HG03342 (cell line): ENCODE measurements at regions not wholly inside any gene's neighbourhood (a gene's known extent, or its start where the extent isn't known, plus 50 kb on each side); places are given as distances from the start of the nearest gene placed in this dataset.

ENCODE experiments used
- ATAC-seq: cut with Tn5 transposase; IDR thresholded peaks from one replicate; pipeline ENCODE4 v1.9.1; 2021; ENCODE audit warnings: mild to moderate bottlenecking, moderate library complexity; ENCODE audit not compliant: unreplicated experiment

DNA sequence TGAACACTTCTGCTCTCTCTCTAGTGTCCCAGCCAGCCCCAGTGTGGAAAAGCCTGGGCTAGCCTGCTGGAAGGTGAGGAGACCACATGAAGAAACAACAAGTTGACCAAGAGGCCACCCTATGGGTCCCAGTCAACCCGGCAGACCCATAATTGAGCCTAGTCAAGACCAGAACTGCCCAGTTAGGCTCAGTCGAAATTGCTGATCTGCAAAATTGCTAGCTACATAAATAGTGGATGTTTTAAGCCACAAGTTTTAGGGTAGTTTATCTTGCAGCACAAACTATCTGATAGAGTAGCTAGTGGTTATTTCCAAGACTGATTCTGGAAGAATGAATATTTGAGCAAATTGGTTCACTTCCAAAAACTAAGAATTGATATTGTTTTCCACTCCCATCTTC is 82.3 kb upstream of the CCDC112 start:
- ATAC-seq: no peak

DNA sequence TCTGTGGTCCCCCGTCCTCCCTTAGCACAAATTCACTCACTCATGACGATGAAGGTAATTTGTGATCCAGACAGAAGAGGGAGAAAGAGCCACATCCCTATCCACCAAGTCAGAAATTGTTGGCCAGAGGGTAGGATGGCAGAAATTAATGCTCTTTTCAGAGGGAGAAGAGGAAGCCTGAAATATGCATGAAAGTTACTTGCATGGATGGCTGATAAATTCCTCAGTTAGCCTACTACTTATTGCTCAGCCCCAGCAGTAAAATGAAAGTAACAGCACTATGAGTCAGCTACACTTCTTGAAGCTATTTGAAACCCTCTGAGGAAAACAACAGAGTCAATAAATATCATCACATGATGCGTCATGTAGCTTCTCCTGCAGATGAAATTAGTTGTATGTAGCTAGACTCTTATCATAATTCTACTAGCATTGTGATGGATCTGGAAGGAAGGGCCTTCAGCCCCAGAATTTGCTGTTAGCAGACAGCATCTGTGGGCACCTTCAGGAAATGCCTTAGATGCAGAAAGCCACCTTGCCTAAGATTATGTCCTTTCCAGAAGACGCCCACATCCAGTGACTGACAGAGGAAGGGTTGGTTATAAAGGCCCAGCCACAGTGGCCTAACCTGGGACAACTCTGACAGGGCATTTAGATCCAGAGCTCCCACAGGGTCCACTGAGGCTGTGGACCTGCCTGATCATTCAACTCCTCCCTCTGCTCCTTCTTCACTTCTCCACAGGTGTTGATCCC is 81.2 kb upstream of the CCDC112 start:
- peak; percentile 60 for ATAC-seq

DNA sequence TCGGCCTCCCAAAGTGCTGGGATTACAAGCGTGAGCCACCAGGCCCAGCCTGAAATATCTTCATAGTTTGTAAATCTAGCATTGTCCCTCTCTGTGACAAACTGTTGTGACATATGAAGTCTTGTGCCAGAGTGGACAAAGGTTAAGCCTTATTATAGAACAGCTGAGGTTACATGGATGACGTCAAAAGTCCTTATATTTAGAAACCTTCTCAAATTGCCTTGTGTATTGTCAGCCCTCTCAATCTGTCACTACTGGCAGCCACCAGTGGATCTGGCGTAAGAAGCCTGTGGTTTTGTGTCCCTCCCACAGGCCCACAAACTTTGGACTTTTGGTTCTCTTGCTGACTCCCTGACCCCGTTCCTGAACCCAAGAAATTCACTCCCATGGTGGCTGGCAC is 79.4 kb upstream of the CCDC112 start:
- no peak for ATAC-seq

DNA sequence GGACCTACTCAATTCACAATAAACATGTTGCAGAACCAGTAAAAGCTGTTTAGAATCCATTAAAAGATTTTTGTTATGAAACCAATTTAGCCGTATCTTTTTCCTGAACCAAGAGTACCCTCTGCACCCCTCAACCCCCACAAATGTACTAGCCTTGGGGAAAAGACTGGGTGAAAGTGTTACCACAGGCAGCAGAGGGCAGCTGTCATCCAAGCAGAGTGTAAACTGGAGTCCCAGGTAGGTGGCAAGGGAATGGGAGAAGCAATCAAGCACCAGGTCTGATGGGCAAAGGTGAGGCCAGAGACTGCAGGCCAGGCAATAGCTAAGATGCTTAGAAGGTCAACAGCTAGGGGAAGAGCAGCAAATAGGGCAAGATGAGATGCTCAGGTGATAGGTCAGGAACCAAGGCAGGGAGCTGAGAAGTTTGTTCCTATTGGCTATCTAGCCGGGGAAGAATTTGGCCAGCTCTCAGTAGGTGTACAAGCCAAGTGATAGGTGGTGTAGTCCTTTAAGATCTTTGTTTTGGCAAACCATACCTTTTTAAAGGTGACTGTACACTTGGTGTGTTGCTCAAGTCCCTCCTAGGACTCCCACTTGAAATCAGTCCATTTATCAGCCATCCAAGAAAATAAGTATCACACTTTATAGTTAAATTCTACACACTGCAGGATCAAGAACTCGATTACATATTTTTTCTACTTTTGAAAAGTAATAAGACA is 77.8 kb upstream of the CCDC112 start:
- no peak for ATAC-seq

DNA sequence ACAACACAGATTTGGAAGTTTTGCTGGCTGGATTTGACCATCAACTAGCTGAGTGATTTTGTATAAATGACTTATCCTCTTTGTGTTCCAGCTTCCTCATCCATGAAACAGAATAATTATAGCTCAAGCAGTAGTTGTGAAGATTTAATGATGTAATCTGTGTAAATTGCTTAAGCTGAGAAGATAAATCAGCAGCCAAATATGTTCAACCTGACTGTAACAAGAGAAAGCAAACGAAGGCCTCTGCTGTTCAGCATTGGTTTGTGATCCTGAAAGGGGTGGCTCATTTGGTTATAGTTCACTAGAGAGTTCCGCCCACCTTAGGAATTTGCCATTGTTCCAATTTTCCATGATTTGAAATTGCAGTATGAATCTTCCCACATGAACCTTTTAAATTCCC is 75.7 kb upstream of the CCDC112 start:
- ATAC-seq: no peak

DNA sequence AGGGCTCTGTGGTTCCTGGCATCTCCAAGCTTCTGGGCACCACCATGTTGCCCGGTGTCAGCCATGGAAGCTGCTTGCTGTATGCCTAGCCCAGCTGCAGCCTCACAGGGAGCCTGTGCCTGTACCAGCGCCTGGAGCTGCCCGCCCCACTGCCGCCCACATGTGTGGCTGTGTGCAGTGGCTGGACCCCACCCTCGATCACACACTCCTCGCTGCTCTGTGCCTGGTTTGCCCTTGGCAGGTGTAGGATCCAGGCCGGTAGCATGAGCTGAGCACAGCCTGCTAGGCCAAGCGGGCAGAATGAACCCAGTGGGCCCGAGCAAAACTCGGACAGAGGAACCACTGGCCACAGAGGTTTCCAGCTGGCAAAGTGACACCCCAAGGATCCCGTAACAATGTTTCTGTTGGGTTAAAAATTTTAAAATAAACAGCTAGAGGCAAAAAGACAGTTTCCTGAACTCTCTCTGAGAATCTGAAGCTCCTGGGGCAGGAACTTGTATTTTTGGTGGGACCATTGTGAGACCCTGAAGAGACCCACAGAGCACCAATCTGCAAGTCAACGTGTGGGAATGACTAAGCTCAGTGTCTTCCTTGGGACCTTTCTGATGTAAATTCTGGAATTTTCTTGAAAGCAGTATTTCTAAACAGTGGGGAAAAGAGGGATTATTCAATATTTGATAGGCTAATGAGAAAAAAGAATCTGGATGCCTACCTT is 73.1 kb upstream of the CCDC112 start:
- no peak for ATAC-seq

DNA sequence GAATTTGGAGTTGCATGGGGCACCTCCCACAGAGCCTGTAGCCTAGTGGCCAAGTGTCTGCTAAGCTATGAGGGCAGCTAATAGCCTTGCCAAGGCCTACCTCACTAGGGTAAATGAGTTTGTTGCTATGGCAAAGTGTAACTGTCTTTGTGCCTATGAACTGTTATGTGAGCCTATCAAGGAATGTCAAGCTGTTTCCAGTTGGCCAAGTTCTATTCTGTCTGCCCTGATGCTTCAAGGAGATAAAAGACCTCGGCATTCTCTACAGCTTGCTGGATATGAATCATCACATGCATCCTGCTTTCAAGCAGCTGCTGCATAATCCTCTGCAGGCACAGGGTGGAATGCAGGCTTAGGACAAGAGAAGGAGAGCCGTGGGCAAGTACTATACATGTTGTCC is 69.8 kb upstream of the CCDC112 start:
- no peak for ATAC-seq

DNA sequence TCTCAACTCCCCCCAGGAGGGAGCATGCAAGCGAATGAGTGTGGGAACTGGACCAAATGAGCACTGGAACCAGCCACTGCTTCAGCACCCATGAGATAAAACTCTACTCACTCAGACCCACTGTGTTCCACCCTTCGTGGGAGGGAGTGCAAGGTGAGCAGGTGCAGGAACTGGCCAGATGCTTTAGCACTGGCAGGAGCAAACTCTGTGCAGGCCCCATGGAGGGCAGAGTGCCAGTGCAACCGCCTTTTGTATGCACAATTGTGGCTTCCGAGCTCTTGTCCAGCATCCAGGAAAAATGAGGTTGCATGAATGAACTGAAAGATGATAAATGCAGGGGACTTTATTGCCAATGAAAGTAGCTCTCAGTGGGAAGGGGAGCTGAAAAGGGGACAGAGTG is 67.4 kb upstream of the CCDC112 start:
- no peak for ATAC-seq

DNA sequence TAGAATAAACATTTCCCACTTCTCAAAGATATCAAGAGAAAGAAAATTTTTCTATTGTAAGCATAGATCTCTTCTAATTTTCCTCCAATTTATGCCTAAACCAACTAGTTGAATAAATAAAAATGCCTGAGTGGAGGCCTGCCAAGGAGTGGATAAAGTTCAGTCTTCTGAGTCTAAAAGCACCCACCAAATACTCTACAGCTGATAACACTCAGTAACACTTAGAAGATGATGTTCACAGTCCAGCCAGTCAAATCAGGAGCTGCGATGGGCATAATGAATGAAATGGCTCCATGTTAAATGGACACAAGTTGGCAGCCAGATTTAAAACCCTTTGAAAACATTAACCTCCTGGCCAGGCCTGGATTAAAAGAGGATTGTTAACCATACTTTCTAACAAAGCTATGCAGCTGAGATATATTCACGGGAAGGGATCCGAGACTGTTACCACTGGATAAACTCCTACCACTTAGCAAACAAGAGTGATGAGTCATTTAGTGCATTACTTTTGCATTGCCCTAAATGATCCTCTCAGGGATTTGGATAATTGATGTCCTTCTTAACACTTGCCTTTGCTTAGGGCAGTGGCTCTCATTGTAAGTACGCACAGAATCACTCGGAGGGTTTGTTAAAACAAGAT is 63.7 kb upstream of the CCDC112 start:
- no peak for ATAC-seq

DNA sequence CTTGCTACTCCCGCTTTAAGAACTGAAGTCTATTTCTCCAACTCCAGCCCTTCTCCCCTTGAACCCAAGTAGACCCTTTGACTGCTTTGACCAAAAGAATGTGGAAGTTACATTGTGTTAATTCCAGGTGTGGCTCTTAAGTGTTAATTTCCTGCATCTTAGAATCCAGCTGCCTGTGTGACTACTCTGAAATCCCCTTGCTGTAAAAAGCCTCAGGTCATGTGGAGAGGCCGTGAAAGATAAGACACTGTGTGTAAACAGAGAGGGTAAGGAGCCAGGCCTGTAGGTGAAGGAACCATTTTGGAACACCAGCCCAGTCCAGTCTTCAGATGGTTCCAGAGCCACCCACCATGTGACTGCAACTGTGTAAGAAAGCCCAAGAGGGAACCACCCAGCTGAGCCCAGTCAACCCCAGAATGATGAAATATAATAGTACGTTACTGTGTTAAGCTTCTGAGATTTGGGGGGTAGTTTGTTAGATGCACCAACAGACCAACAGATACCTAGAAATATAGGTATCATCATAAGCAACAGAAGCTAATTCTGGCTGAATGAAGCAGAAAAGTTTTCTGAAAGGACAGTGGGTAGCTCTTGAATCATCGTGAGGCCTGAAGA is 59.4 kb upstream of the CCDC112 start:
- no peak for ATAC-seq

DNA sequence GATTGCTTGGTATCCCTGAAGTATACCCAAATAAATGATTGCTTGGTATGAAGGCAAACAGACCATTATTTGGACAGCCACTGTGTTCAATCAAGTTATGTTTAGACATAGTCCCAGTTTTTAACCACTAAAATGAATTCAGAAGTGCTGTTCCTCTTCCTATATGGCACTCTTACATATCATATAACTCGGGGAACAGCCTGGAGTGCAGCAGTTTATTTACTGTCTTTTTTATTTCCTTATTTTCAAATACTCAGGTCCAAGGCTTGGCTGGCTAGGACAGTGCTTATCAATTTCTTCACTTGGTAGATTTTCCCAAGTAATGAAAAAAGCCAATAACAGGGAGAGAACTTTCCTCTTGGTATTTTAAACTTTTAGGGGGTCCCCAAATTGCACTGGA is 58.6 kb upstream of the CCDC112 start:
- no peak for ATAC-seq

DNA sequence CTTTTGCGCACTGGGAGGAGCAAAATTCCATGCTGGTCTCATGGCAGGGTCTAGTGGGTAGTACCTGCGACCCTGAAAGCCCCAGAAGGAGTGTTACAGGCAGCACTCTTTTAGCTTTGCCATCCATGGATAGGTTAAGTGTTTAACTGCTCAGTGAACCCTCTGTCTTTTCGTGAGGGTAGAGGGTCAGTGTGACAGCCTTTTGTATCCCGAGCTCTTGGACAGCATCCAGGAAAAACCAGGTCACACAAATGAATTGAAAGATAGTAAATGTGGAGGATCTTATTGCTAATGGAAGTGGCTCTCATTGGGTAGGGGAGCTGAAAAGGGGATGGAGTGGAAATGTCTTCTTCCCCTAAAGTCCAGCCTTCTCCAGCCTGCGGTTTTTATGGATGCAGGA is 57.8 kb upstream of the CCDC112 start:
- ATAC-seq: no peak

DNA sequence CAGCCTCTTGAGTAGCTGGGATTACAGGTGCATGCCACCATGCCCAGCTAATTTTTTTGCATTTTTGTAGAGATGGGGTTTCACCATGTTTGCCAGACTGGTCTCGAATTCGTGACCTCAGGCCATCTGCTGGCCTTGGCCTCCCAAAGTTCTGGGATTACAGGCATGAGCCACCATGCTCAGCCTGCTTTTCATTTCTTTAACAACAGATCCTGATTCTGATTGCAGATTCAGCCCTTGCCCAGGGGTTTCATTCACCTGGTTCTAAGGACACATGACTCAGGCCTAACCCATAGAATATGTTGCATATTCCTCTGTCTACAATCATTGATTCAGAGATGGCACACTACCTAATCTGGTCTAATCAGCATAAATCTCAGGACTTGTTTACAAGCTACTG is 56.1 kb upstream of the CCDC112 start:
- no peak for ATAC-seq

DNA sequence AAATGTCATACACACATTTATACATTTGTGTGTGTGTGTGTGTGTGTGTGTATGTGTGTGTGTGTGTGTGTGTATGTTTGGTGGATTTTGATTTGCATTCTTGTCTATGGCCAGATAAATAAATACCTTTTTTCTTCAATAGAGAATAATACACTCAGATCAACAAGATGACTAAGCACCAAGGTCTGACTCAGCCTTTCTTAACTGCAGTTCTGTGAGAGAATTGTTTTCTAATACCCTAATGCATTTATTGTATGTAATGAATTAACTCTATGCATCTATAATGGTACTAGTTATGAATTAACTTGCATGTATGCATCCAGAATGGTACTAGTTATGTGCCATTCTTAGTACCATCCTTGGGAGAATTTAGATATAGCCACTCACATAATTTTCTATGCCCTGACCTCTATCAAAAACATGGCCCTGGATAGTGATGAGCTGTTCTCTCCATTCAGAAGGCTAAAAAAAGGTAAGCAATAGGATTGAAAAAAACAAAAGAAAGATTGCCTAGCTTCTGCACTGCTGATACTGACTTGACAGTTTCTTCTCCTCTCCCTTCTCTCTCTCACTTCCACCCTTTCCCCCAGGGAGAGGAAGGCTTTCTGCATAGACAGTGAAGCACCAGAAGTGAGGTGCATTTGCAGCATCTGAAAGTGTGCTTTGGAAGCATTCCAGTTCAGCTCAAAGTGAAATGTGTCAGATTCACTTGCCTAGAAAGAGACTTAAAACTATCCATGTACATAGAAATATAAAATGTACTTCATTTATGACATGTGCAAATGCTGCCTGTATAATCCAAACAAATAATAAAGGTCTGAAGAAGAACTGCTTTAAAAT is 55.1 kb upstream of the CCDC112 start:
- ATAC-seq: no peak

DNA sequence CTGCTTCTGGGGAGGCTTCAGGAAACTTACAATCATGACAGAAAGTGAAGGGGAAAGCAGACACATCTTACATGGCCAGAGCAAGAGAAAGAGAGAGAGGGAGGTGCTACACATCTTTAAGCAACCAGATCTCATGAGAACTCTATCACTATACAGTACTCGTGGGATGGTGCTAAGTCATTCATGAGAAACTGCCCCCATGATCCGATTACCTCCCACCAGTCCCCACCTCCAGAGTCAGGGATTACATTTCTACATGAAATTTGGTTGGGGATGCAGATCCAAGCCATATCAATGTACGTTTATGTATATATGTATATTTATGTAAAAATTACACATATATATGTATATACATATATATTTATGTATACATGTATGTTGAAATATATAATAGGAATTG is 54.4 kb upstream of the CCDC112 start:
- ATAC-seq: no peak

DNA sequence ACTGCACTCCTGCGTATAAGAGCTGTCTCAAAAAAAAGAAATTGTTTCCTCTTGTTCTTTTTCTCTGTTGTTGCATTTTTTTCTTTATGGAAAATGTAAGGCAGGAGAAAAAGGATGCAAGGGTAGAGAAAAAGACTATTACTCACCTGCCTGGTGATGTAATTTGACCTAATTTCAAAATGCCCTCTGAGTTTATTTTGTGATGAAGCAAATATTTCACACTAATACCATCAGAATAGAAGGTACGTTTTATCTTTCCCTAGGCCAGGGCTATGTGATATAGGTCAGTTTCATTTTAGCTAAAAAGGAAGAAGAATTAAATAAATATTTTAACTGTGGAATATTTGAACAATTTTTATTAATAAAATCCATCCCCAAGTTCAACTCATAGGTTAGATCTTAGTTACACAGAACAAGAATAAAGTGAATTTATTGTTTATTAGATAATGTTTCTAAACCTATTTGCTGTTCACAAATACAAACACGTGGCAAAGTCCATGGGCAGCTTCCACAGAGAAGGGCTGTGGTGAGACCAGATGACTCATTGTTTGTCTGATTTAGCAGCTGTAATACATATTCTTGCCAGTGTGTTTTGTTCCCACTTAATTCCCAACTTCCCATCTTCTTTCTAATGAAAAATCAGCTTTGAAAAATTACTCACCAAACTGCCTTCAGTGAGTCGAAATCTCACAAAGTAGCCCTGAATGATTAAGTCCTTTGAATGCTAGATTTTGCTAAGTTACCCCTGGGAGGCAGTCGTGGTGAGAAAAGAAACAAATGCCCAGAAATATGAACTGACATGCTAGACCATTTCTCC is 52.8 kb upstream of the CCDC112 start:
- no peak for ATAC-seq

DNA sequence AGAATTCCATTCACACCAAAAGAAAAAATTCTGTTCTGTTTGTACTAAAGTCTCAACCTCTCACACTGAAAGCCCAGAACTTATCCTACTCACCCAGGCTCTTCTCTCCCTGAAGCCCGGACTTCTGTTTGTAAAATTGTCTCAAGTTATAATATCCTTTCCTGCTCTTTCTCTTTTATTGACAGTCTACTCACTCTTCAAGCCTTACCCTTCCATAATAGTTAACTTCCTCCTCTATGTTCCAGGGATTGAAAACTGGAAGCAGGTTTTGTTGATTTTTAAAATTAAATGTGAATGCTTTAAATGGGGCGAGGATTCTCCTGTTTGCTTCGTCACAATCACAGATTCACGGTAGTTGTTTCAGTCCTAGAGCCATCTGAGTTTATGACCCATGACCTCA is 51.7 kb upstream of the CCDC112 start:
- ATAC-seq: no peak
